ENCODE measurements at regions not wholly inside any gene's neighbourhood (a gene's known extent, or its start where the extent isn't known, plus 50 kb on each side); places are given as distances from the start of the nearest gene placed in this dataset.

- TF ChIP-seq CTCF (IDR thresholded peaks at IDR 0.05) = no peak
- TF ChIP-seq POLR2A (IDR thresholded peaks at IDR 0.05) = no peak
- TF ChIP-seq POLR2AphosphoS5 (IDR thresholded peaks at IDR 0.05; ENCODE audit: insufficient read depth in 1 of 2, low read depth in 1 of 2) = no peak
Observed at GRCh38 chr6:94801344-94801743, 776.0 kb upstream of the MANEA start.
